ENCODE measurements at regions not wholly inside any gene's neighbourhood (a gene's known extent, or its start where the extent isn't known, plus 50 kb on each side); places are given as distances from the start of the nearest gene placed in this dataset.
A peak's percentile ranks its signal among the peaks of the same experiment; 100 is the strongest.

DNA sequence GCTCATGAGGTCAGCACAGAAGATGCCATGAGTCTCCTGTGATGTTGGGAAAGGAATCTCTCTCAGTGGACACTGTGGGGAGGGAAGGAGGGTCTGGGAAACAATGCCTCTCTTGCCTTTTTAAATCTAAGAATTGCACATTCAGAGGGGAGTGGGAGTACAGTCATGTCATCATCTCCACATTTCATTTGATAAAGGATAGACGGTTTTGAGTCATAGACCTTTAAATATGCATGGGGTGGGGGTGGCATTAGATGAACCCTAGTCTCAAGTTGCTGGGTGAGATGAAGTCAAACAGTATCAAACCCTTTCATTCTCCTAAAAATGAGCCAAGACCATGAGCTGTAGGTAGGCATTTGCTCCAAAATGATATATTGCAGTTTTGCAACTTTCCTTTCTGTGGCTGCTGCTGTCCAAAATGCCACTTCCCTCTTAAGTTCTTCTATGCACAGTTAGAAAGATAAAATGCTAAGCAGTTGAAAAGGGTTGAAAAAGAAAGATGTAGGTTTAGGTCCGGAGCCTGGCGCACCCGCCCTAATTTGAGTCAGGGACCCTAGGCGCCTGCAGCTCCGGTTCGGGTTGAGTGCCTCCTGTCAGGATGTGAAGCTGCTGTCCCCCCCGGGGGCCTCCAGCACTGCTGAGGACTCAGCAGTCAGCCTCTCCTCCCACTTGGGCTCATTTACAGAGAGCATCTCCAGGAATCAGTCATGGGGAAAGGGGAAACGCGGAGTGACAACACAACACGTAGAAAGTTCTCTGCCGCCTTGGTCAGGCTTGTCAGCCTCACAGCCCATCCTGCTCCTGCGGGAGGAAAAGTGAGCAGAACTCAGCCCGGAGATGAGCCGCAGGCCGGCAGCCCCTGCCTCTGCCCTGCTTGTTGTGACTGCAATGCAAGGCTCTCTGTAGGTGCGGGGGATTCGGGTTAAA is 479.3 kb upstream of the RUNX1 start:
- peak overlapping the region; percentile 50 for H3K4me3 ChIP-seq (ENCODE audit: low read depth, low read length)
- TF ChIP-seq, protein P1, sequence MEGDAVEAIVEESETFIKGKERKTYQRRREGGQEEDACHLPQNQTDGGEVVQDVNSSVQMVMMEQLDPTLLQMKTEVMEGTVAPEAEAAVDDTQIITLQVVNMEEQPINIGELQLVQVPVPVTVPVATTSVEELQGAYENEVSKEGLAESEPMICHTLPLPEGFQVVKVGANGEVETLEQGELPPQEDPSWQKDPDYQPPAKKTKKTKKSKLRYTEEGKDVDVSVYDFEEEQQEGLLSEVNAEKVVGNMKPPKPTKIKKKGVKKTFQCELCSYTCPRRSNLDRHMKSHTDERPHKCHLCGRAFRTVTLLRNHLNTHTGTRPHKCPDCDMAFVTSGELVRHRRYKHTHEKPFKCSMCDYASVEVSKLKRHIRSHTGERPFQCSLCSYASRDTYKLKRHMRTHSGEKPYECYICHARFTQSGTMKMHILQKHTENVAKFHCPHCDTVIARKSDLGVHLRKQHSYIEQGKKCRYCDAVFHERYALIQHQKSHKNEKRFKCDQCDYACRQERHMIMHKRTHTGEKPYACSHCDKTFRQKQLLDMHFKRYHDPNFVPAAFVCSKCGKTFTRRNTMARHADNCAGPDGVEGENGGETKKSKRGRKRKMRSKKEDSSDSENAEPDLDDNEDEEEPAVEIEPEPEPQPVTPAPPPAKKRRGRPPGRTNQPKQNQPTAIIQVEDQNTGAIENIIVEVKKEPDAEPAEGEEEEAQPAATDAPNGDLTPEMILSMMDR (IDR thresholded peaks at IDR 0.05; ENCODE audit: insufficient read depth, low read depth, low read length), result no peak
- peak; percentile 14 for DNase-seq (ENCODE audit: low read depth)

DNA sequence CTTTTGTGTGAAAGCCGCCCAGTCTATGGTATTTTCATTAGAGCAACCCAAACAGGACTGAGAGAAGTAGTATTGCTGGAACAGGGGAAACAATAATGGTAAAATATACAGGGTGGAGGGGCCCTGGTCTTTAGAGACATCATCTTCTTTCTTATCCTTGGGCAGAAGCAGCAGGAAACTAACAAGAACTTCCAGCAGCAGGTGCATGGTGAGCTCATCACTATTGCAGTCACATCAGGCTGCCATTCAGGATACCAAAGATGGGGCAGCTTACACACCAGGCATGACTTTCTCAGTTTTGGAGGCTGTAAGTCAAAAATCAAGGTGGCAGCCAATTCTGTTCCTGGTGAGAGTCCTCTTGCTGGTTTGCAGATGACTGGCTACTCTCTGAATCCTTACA is 478.3 kb upstream of the RUNX1 start:
- TF ChIP-seq, protein P1 (IDR thresholded peaks at IDR 0.05; ENCODE audit: insufficient read depth, low read depth, low read length), result no peak
- H3K4me3 ChIP-seq (ENCODE audit: low read depth, low read length), result no peak overlapping the region
- DNase-seq (ENCODE audit: low read depth), result no peak

DNA sequence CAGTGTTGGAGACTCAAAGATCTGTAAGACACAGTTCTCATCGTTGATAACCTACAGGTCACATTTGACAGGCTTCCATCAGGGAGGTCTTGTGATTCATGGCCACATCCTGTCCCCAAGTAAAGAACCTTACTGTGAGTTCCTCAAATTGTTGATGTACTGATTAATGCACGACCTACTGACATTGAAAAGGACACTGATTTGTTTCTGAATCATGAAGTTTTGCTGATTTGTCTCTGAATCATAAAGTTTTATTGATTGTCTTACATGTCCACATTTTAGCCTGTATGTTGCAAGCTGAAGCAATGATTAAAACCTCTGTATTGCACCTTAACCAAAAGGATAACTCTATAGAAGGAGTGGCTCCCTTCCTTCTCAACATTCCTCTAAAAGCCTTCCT is 476.3 kb upstream of the RUNX1 start:
- TF ChIP-seq, protein P1 (IDR thresholded peaks at IDR 0.05; ENCODE audit: insufficient read depth, low read depth, low read length), result no peak
- H3K4me3 ChIP-seq (ENCODE audit: low read depth, low read length), result no peak overlapping the region
- no peak for DNase-seq (ENCODE audit: low read depth)

DNA sequence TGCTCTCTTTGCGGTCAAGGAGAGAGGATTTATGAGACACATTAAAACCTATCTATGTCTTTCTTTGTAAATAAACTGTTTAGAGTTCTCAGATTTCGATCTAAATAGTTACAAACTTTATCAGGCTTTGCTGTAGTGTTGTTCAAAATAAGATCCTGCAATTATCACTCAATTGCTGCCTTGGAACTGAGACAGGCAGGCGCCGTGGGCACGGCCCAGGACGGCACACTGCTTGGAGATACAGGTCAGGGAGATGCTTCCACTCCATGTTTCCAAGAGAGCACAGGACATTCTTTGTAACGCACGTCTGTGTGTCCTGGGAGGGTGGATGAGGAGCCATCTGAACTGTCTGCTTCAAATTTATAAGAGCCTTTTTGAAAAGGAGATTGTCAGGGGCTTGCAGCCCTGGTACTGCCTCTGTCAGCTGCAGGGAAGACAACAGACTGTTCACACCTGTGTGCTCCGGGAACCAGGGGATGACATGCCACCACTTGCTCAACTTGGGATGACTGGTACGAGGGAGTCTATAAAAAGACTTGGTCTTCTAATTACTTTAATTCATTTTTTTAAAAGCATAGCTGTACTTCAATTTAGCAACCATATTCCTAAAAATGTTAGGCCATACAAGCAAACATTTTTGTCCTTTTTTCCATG is 472.9 kb upstream of the RUNX1 start:
- TF ChIP-seq, protein P1 (IDR thresholded peaks at IDR 0.05; ENCODE audit: insufficient read depth, low read depth, low read length), result no peak
- DNase-seq (ENCODE audit: low read depth), result no peak
- no peak overlapping the region for H3K4me3 ChIP-seq (ENCODE audit: low read depth, low read length)

DNA sequence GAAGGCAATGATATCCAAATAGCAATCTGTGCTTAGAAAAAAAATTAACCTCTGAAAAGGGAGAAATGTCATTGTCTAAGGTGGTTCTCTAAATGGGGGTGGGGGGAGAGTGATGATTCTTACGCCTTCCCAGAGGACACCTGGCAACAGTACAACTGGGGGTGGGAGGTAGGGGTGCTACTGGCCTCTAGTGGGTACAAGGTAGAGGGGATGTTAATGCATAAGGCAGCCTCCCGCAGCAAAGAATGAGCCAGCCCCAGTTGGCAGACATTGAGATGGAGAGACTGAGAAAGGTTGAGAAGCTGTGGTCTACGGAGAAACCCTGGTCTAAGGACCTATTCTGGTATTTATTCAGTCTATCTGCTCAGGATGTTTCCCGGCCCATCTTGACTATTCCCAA is 472.2 kb upstream of the RUNX1 start:
- DNase-seq (ENCODE audit: low read depth), result no peak
- no peak overlapping the region for H3K4me3 ChIP-seq (ENCODE audit: low read depth, low read length)
- TF ChIP-seq, protein P1 (IDR thresholded peaks at IDR 0.05; ENCODE audit: insufficient read depth, low read depth, low read length), result no peak

DNA sequence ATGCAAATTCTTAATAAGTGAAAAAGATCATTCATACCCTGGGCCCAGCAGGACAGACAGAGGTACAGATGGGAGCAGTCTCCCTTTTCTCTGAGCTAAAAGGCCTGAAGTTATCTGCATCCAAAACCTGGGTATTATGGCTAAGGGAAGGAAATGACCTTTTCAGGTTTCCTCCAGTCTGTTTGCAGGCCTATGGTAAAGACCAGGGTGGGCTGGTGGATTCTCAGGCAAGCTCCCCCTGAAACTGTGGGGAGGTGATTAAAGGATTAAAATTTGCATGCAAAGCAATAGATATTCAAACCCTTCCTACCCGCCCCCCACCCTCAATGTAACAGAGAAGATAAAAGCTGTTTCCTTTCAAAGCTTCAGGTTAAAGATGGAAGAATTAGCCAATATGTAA is 471.8 kb upstream of the RUNX1 start:
- TF ChIP-seq, protein P1 (IDR thresholded peaks at IDR 0.05; ENCODE audit: insufficient read depth, low read depth, low read length), result no peak
- H3K4me3 ChIP-seq (ENCODE audit: low read depth, low read length), result no peak overlapping the region
- no peak for DNase-seq (ENCODE audit: low read depth)

Data from fibroblast of villous mesenchyme (primary cell).